Activated T-helper 1 cell treated with anti-CD3 and anti-CD28 coated beads, Interleukin-12 subunit alpha, Interleukin-12 subunit beta, Interleukin-2, Interleukin-4 antibody, amounts not matched to agents 30 ng/mL and 10 ng/mL and 1 ng/mL, durations not matched to agents 14 hours and 24 hours and 36 hours (primary cell): ENCODE measurements at regions not wholly inside any gene's neighbourhood (a gene's known extent, or its start where the extent isn't known, plus 50 kb on each side); places are given as distances from the start of the nearest gene placed in this dataset.
"Not testable (repeated sequence)": the region's sequence is repeated elsewhere in the genome, so short reads cannot be mapped to it uniquely, and the experiment has no call there.

ENCODE experiments used
- DNase-seq: peaks from one replicate; pipeline ENCODE4 v3.0.0; 2021; ENCODE audit warnings: low spot score
- H3K27ac Mint-ChIP-seq: one replicate; pipeline ENCODE4 v1.8.0; 2021; ENCODE audit warnings: mild to moderate bottlenecking, mixed read lengths
- H3K27me3 Mint-ChIP-seq: one replicate; pipeline ENCODE4 v1.8.0; 2022; ENCODE audit warnings: mild to moderate bottlenecking, moderate library complexity, mixed read lengths; ENCODE audit not compliant: insufficient read depth
- H3K36me3 Mint-ChIP-seq: one replicate; pipeline ENCODE4 v1.8.0; 2021; ENCODE audit warnings: low read depth, mixed read lengths
- H3K4me1 Mint-ChIP-seq: one replicate; pipeline ENCODE4 v1.8.0; 2021; ENCODE audit warnings: low read depth, mixed read lengths
- H3K4me3 Mint-ChIP-seq: one replicate; pipeline ENCODE4 v1.8.0; 2021; ENCODE audit warnings: mild to moderate bottlenecking, moderate library complexity, mixed read lengths
- H3K9me3 Mint-ChIP-seq: one replicate; pipeline ENCODE4 v1.8.0; 2021; ENCODE audit warnings: mixed read lengths
- intact Hi-C: fragments of 100-400 bp; cut with micrococcal nuclease; formaldehyde crosslinking; loops from one replicate; pipeline ENCODE4 v1.15.1; 2024

DNA sequence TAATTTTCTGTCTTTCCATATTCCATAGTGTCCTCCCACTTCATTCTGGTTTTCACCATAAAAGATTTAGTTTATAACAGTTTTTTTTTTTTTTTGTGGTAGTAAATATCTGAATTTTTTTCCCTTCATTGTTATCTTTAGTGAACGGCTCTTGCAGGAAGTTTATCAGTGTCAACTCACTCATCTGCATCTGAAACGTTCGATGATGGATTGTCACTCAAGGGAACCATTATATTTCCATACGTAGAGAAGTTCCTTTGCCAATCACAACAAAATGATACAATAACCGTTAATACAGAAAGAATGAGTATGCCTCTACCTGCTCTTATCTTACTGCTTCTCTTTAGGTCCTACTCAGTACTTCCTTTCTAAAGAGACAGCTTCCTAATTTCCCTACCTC is 651.2 kb upstream of the KCNMB2 start:
- Mint-ChIP-seq H3K4me1 (peaks cover 20% of the 10 kb centered on the region), H3K9me3 (peaks cover 5% of the 10 kb centered on the region), H3K27ac (no peak overlapping the region), H3K36me3 (no peaks in the 10 kb centered on the region), H3K27me3 (no peaks in the 10 kb centered on the region), H3K4me3 (no peak overlapping the region)
- intact Hi-C loops: no loop called here
- no peak for DNase-seq

DNA sequence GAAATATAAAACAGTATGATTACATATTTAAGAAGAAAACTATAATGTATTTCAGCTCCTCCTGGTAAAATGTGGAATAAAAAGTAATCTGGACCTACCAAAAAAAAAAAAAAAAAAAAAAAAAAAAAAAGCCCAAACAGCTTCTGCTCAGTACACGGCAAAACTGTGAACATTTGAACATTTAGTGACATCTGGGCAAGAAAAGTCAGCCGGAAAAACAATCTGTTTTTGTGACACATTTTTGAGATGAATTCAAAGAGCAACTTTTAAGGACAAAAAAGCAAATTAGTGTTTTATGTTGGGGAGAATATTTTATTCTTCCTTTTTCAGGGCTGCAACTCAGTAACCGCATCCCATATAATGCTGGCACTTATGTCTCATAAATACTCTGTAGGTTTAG is 649.7 kb upstream of the KCNMB2 start:
- Mint-ChIP-seq H3K36me3 (no peaks in the 10 kb centered on the region), H3K4me3 (no peak overlapping the region), H3K27me3 (no peaks in the 10 kb centered on the region), H3K27ac (no peak overlapping the region), H3K9me3 (peaks cover 5% of the 10 kb centered on the region), H3K4me1 (peaks cover 20% of the 10 kb centered on the region)
- intact Hi-C loops: no loop called here
- DNase-seq: no peak

DNA sequence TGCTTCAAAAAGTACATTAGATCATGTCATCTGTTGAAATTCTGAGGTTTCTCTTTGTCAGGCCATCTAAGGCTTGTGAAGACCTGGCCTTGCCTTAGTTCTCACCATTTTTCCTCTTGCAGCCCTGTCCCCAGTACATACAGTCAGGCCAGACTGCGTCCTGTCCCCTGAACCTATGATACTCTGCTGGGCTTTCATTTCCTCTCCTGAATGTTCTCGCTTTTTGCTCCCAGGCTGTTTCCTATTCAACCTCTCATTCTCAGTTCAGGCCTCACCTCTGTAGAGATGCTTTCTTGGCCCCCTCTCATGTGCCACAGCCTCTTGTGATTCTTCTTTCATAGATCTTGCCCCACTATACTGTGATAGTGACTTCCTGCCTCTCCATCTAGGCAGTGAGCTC is 648.8 kb upstream of the KCNMB2 start:
- H3K4me1 Mint-ChIP-seq: peaks cover 16% of the 10 kb centered on the region
- no peak overlapping the region for H3K27ac Mint-ChIP-seq
- DNase-seq: no peak
- no peak overlapping the region for H3K4me3 Mint-ChIP-seq
- no peaks in the 10 kb centered on the region for H3K36me3 Mint-ChIP-seq
- peaks cover 5% of the 10 kb centered on the region for H3K9me3 Mint-ChIP-seq
- H3K27me3 Mint-ChIP-seq: no peaks in the 10 kb centered on the region
- intact Hi-C loops: no loop called here

DNA sequence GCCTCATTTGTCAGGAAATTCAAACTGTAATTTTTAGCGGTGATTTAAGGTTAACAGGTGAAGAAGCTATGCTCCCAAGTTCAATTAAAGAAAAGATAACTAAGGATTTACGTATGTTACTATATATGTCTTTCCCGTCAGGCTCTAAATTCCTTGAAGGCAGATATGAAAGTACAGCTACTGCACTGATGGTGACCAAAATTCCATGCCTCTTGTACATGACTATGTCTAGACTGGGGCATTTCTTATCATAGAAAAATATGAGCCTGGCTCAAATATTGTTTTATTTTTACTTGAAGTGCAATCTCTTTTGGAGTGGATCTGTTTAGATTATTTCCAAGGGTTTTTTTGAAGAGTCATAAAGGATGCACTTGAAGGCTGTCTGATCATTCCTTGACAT is 647.1 kb upstream of the KCNMB2 start:
- no peak for DNase-seq
- intact Hi-C loops: no loop called here
- peaks cover 5% of the 10 kb centered on the region for H3K9me3 Mint-ChIP-seq
- no peak overlapping the region for H3K4me3 Mint-ChIP-seq
- no peaks in the 10 kb centered on the region for H3K27me3 Mint-ChIP-seq
- H3K4me1 Mint-ChIP-seq: peaks cover 1% of the 10 kb centered on the region
- H3K27ac Mint-ChIP-seq: no peak overlapping the region
- no peaks in the 10 kb centered on the region for H3K36me3 Mint-ChIP-seq

DNA sequence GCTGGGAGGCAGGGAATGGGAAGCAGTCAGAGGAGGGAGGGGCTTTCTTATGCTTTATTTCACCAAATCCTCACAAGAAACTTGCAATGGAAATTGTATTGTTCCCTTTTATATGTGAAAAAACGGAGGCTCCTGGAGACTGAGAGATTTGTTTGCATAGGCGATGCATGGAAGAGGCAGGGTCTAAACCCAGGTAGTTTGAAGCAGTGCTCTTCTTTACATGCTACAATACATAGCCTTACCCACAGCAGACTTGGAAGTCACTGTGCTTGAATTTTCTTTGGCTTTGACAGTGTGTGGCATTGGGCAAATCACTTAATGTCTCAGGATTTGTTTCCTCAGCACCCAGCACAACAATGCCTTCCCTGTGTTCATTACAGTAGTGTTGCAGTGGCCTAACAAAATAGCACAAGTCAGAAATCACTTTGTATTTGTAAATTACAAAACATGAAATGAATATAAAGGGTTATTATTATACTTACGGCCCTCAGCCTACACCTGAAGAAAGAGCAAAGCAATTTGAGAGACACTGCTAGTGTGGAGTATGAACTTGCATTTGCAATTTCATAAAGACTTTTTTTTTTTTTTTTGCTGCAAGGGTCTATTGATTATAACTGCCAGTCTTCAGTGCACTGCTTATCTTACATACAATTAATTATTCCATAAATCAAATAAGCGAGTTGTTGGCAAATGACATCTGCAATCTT is 646.4 kb upstream of the KCNMB2 start:
- Mint-ChIP-seq H3K9me3 (peaks cover 5% of the 10 kb centered on the region), H3K27me3 (no peaks in the 10 kb centered on the region), H3K36me3 (no peaks in the 10 kb centered on the region), H3K4me1 (no peaks in the 10 kb centered on the region), H3K27ac (no peak overlapping the region), H3K4me3 (no peak overlapping the region)
- DNase-seq: no peak
- intact Hi-C loops: no loop called here

DNA sequence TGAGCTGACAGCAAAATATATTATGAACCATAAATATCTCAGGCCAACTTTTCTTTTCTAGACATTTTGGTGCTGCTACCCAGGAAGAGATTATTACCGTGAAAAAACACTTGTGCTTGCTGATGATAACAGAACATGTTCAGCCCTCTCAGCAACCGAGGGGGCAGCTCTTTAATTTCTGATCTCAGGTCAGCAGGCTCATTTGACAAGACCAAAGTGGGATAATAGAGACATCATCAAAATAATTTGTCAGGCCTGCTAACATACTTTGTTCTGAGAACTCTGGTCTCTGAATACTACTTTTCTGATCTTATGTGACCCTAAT is 645.9 kb upstream of the KCNMB2 start:
- DNase-seq: no peak
- no peak overlapping the region for H3K27ac Mint-ChIP-seq
- no peaks in the 10 kb centered on the region for H3K36me3 Mint-ChIP-seq
- no peaks in the 10 kb centered on the region for H3K4me1 Mint-ChIP-seq
- intact Hi-C loops: no loop called here
- H3K27me3 Mint-ChIP-seq: no peaks in the 10 kb centered on the region
- no peak overlapping the region for H3K4me3 Mint-ChIP-seq
- peaks cover 2% of the 10 kb centered on the region for H3K9me3 Mint-ChIP-seq

DNA sequence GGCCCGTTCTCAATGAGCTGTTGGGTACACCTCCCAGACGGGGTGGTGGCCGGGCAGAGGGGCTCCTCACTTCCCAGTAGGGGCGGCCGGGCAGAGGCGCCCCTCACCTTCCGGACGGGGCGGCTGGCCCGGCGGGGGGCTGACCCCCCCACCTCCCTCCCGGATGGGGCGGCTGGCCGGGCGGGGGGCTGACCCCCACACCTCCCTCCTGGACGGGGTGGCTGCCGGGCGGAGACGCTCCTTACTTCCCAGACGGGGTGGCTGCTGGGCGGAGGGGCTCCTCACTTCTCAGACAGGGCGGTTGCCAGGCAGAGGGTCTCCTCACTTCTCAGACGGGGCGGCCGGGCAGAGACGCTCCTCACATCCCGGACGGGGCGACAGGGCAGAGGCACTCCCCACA is 644.7 kb upstream of the KCNMB2 start:
- H3K4me3 Mint-ChIP-seq, DNase-seq, H3K27ac Mint-ChIP-seq, intact Hi-C loops, H3K4me1 Mint-ChIP-seq, H3K27me3 Mint-ChIP-seq, H3K9me3 Mint-ChIP-seq, H3K36me3 Mint-ChIP-seq: not testable (repeated sequence)

DNA sequence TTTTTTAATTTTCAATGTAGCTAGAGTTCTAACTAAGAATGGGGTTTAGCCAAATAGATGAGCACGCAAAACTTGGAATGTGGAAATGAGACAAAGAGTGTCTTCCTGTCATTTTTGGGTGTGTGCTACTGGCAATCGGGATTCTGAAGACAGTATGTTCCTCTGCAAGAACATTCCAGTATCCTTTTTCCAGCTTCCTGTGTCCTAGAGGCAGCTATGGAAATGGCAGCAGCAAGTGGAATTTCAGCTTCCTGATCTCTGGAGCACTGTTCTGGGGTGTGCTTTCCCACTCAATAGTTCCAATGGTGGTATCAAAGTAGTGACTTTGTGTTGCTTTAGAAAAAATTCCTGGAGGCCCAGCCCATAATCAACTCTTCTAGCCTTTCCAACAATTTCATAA is 642.9 kb upstream of the KCNMB2 start:
- Mint-ChIP-seq H3K27ac (no peak overlapping the region), H3K27me3 (no peaks in the 10 kb centered on the region), H3K4me3 (no peak overlapping the region), H3K36me3 (no peaks in the 10 kb centered on the region), H3K9me3 (peaks cover 9% of the 10 kb centered on the region), H3K4me1 (no peaks in the 10 kb centered on the region)
- intact Hi-C loops: no loop called here
- DNase-seq: no peak

DNA sequence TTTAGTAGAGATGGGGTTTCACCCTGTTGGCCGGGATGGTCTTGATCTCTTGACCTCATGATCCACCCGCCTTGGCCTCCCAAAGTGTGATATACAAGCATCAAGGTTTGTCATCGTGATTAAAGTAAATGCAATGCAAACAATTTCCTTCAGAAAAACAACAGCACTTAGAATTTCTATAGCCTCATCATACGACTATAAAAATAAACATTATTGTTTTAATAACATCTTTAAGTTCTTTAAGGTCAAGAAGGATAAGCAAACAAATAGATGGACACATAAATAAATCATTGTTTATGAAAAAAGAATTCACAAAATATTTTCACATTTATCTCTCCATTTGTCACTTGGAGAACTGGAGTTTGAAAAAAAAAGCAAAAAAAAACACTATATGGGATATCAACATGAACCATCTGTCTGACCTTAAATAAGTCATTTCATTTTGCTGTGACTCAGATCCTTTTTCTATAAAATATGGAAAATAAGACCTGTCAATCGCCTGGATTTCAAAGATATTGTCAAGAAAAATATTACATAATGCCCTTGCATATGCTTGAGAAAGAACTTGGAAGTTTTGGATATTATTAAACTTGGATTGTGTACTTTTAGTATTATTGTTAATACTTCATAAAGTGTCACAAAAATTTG is 642.0 kb upstream of the KCNMB2 start:
- Mint-ChIP-seq H3K36me3 (no peaks in the 10 kb centered on the region), H3K27me3 (no peaks in the 10 kb centered on the region), H3K4me3 (no peak overlapping the region), H3K27ac (no peak overlapping the region), H3K9me3 (peaks cover 9% of the 10 kb centered on the region), H3K4me1 (no peaks in the 10 kb centered on the region)
- intact Hi-C loops: no loop called here
- DNase-seq: no peak

DNA sequence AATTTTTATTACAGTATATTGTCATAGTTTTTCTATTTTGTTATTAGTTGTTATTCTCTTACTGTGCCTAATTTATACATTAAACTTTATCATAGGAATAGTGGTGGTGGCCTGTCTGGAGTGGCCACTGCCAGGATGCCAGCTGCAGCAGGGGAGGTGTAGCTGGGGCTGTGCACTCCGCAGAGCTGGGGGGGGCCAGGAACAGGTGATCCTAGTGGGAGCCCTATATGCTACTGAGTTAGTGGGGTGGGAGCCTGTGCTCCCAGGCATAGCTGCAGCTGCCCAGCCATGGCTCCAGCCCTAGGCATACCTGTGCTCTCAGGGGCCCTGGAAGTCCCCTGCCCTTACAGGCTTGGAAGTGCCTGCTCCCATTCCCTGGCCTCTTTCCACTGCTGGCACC is 638.1 kb upstream of the KCNMB2 start:
- H3K4me3 Mint-ChIP-seq: no peak overlapping the region
- H3K36me3 Mint-ChIP-seq: no peaks in the 10 kb centered on the region
- H3K4me1 Mint-ChIP-seq: no peaks in the 10 kb centered on the region
- no peak overlapping the region for H3K27ac Mint-ChIP-seq
- H3K9me3 Mint-ChIP-seq: peaks cover 23% of the 10 kb centered on the region
- intact Hi-C loops: no loop called here
- DNase-seq: no peak
- H3K27me3 Mint-ChIP-seq: no peaks in the 10 kb centered on the region

DNA sequence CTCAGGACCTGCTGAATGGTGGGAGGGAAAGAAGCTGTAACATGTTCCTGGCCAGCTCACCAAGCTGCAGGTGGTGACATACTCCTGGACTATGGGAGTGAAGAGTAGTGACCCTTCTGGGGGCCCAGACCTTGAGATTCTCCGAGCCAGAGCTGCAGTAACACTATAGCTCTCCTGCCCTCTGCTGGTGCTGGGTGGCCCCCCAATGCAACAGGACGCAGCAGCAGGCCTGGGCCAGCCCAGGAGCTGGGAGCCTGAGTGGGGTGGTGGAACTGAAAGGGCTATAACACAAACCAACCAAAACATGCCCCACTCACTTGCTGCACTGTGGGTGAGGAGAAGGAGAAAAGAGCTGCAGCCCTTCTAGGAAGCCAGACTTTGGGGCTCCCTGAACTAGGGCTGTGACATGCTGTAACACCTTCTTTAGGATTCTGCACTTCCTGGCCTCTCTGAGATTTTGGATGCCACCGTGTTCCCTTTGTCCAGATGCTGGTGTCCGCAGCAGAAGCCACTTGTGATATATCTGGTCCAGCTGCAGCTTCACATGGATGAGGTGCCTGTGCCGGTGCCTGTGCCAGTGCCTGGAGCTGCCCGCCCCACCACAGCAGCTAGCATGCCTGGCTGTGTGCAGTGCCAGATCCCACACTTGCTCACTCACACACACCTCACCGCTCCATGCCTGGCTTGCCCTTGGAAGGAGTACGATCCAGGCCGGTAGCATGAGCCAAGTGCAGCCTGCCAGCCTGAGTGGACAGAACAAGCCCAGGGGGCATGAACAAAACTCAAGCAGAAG is 636.8 kb upstream of the KCNMB2 start:
- DNase-seq: no peak
- Mint-ChIP-seq H3K36me3 (no peaks in the 10 kb centered on the region), H3K27ac (no peak overlapping the region), H3K9me3 (peaks cover 23% of the 10 kb centered on the region), H3K4me1 (no peaks in the 10 kb centered on the region), H3K27me3 (no peaks in the 10 kb centered on the region), H3K4me3 (no peak overlapping the region)
- intact Hi-C loops: no loop called here

DNA sequence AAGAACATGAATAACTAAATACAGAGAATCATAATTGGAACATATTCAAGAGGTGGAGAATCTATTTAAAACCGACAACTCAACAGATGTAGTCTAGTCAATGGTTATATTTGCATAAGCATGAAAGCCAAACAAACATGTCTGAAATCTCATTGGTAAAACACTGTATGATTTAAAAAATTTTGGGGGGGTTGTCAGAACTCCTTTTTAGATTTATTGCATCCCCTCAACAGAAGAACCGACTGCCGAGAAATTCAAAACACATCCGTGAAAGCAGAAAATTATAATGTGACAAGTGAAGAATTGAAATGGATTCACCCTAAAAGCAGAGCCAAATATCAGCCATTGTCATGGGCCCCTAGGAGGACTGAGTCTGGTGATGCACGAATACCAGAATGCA is 633.4 kb upstream of the KCNMB2 start:
- H3K27me3 Mint-ChIP-seq: no peaks in the 10 kb centered on the region

DNA sequence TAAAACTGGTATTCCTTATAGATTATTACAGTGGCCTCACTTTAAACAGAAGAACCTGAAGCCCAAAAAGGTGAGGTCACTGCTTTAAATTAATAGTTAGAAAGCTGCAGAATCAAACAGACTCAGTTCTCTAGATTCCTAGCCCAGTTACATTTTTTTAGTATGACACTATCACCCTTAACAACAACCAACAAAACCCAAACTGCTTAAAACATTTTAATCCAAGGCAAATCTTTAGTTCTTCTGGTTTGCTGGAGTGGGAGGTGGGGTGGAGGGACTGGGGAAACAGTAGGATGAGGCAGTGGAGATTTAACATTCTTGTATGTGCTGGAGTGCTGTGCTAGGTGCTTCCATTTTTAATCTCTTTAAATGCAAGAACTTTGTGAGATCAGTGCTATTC is 631.6 kb upstream of the KCNMB2 start:
- Mint-ChIP-seq H3K9me3 (peaks cover 16% of the 10 kb centered on the region), H3K27ac (no peak overlapping the region), H3K4me1 (no peaks in the 10 kb centered on the region), H3K36me3 (no peaks in the 10 kb centered on the region), H3K4me3 (no peak overlapping the region), H3K27me3 (no peaks in the 10 kb centered on the region)
- DNase-seq: no peak
- intact Hi-C loops: no loop called here

More for the DNA sequence above, 633.4 kb upstream of the KCNMB2 start:
- no peaks in the 10 kb centered on the region for H3K4me1 Mint-ChIP-seq
- H3K9me3 Mint-ChIP-seq: peaks cover 18% of the 10 kb centered on the region
- H3K27ac Mint-ChIP-seq: no peak overlapping the region
- no peaks in the 10 kb centered on the region for H3K36me3 Mint-ChIP-seq
- no peak for DNase-seq
- intact Hi-C loops: no loop called here
- H3K4me3 Mint-ChIP-seq: no peak overlapping the region
